Fibroblast of peridontal ligament (primary cell): ENCODE measurements at regions not wholly inside any gene's neighbourhood (a gene's known extent, or its start where the extent isn't known, plus 50 kb on each side); places are given as distances from the start of the nearest gene placed in this dataset.
"Not testable (repeated sequence)": the region's sequence is repeated elsewhere in the genome, so short reads cannot be mapped to it uniquely, and the experiment has no call there.

Source experiments
- DNase-seq: peaks from one replicate; pipeline ENCODE4 v3.0.0-alpha.2; 2010; ENCODE audit errors: extremely low read depth

- DNase-seq: no peak
Measured at GRCh38 chr1:173342736-173343135, 134.4 kb upstream of the PRDX6 start.

GRCh38 chr1:173344034-173344743 lies 132.9 kb upstream of the PRDX6 start:
- DNase-seq: no peak

- no peak for DNase-seq
Measured at GRCh38 chr1:173347282-173347818, 129.8 kb upstream of the PRDX6 start.

GRCh38 chr1:173352635-173353034 lies 124.5 kb upstream of the PRDX6 start:
- DNase-seq: not testable (repeated sequence)

GRCh38 chr1:173353350-173353749 lies 123.8 kb upstream of the PRDX6 start:
- peak; percentile 14 for DNase-seq

GRCh38 chr1:173354937-173355280 lies 122.2 kb upstream of the PRDX6 start:
- no peak for DNase-seq

- DNase-seq: no peak
Measured at GRCh38 chr1:173355281-173356031, 121.7 kb upstream of the PRDX6 start.

- DNase-seq: no peak
Measured at GRCh38 chr1:173356191-173356762, 120.9 kb upstream of the PRDX6 start.

GRCh38 chr1:173360487-173361063 lies 116.6 kb upstream of the PRDX6 start:
- no peak for DNase-seq

GRCh38 chr1:173362543-173362942 lies 114.6 kb upstream of the PRDX6 start:
- DNase-seq: no peak

- no peak for DNase-seq
Measured at GRCh38 chr1:173364827-173365226, 112.3 kb upstream of the PRDX6 start.

GRCh38 chr1:173365341-173365740 lies 111.8 kb upstream of the PRDX6 start:
- no peak for DNase-seq

- no peak for DNase-seq
Measured at GRCh38 chr1:173367136-173367535, 110.0 kb upstream of the PRDX6 start.

- DNase-seq: peak; percentile 6
Measured at GRCh38 chr1:173370586-173370985, 106.5 kb upstream of the PRDX6 start.

GRCh38 chr1:173376065-173376464 lies 101.1 kb upstream of the PRDX6 start:
- DNase-seq: not testable (repeated sequence)

- no peak for DNase-seq
Measured at GRCh38 chr1:173377266-173377665, 99.9 kb upstream of the PRDX6 start.

GRCh38 chr1:173383351-173383750 lies 93.8 kb upstream of the PRDX6 start:
- DNase-seq: peak; percentile 37

- no peak for DNase-seq
Measured at GRCh38 chr1:173388352-173388751, 88.8 kb upstream of the PRDX6 start.

- DNase-seq: peak; percentile 82
Measured at GRCh38 chr1:173392895-173393658, 84.1 kb upstream of the PRDX6 start.

GRCh38 chr1:173393659-173394000 lies 83.5 kb upstream of the PRDX6 start:
- DNase-seq: peak; percentile 85

GRCh38 chr1:173394813-173395212 lies 82.3 kb upstream of the PRDX6 start:
- not testable (repeated sequence) for DNase-seq

GRCh38 chr1:173395762-173396161 lies 81.4 kb upstream of the PRDX6 start:
- no peak for DNase-seq
